WTC11 (cell line): ENCODE measurements at regions not wholly inside any gene's neighbourhood (a gene's known extent, or its start where the extent isn't known, plus 50 kb on each side); places are given as distances from the start of the nearest gene placed in this dataset.

ENCODE experiments used
- ATAC-seq: fragments of 200-7000 bp; cut with Tn5 transposase; 2 replicates; pipeline ENCODE4 v1.10.0; 2021; ENCODE audit warnings: mild to moderate bottlenecking, moderate library complexity
- CTCF ChIA-PET: fragments of 300-600 bp; sonication (Branson Sonifier 250); formaldehyde crosslinking; loops from one replicate; lab custom pipeline; 2021; ENCODE audit warnings: antibody characterized with exemption; lab: Charles Lee
- POLR2A ChIA-PET: fragments of 350-600 bp; sonication (Branson Sonifier 250); formaldehyde crosslinking; loops from one replicate; lab custom pipeline; 2021; ENCODE audit warnings: antibody characterized with exemption; lab: Charles Lee
- DNase-seq: peaks from one replicate; pipeline ENCODE4 v3.0.0; 2021; ENCODE audit warnings: low spot score
- H3K27ac Mint-ChIP-seq: 2 replicates; pipeline ENCODE4 v1.8.0; 2021; ENCODE audit warnings: mixed read lengths
- H3K27me3 Mint-ChIP-seq: 2 replicates; pipeline ENCODE4 v1.8.0; 2021; ENCODE audit warnings: low read depth, mild to moderate bottlenecking, moderate library complexity, mixed read lengths
- H3K36me3 Mint-ChIP-seq: 2 replicates; pipeline ENCODE4 v1.8.0; 2021; ENCODE audit warnings: mixed read lengths
- H3K4me1 Mint-ChIP-seq: 2 replicates; pipeline ENCODE4 v1.8.0; 2022; ENCODE audit warnings: mixed read lengths
- H3K4me3 Mint-ChIP-seq: 2 replicates; pipeline ENCODE4 v1.8.0; 2021; ENCODE audit warnings: mild to moderate bottlenecking, moderate library complexity, mixed read lengths
- H3K9me3 Mint-ChIP-seq: 2 replicates; pipeline ENCODE4 v1.8.0; 2021; ENCODE audit warnings: mixed read lengths
- ATF1 ChIP-seq: sonication (generic); formaldehyde crosslinking; IDR thresholded peaks from 2 replicates; pipeline ENCODE4 v1.8.1; 2023; ENCODE audit warnings: mild to moderate bottlenecking, moderate library complexity, missing genetic modification reagents
- CREM ChIP-seq: sonication (generic); formaldehyde crosslinking; IDR thresholded peaks from 2 replicates; pipeline ENCODE4 v1.8.1; 2022; ENCODE audit warnings: mild to moderate bottlenecking, missing genetic modification reagents, moderate library complexity
- ELF4 ChIP-seq: sonication (generic); formaldehyde crosslinking; IDR thresholded peaks from 2 replicates; pipeline ENCODE4 v1.8.1; 2022; ENCODE audit warnings: low read depth, mild to moderate bottlenecking, moderate library complexity, missing genetic modification reagents
- FOXK1 ChIP-seq: sonication (generic); formaldehyde crosslinking; IDR thresholded peaks from 2 replicates; pipeline ENCODE4 v1.8.0; 2022; ENCODE audit warnings: mild to moderate bottlenecking, moderate library complexity, missing genetic modification reagents
- HMGA2 ChIP-seq: fragments of 250-450 bp; sonication (Bioruptor Pico); IDR thresholded peaks from 2 replicates; pipeline ENCODE4 v1.4.0; 2021; ENCODE audit warnings: mild to moderate bottlenecking, moderate library complexity
- IRF2 ChIP-seq: sonication (generic); formaldehyde crosslinking; IDR thresholded peaks from 2 replicates; pipeline ENCODE4 v1.8.0; 2022; ENCODE audit warnings: low read depth, missing genetic modification reagents, borderline replicate concordance
- NFYB ChIP-seq: sonication (generic); formaldehyde crosslinking; conservative IDR thresholded peaks from 2 replicates; pipeline ENCODE4 v1.8.0; 2022; ENCODE audit warnings: low read depth, missing genetic modification reagents
- PRDM15 ChIP-seq: sonication (generic); formaldehyde crosslinking; IDR thresholded peaks from 2 replicates; pipeline ENCODE4 v1.8.0; 2022; ENCODE audit warnings: missing genetic modification reagents
- RELA ChIP-seq: sonication (generic); formaldehyde crosslinking; IDR thresholded peaks from 2 replicates; pipeline ENCODE4 v1.8.1; 2022; ENCODE audit warnings: missing genetic modification reagents, mild to moderate bottlenecking, borderline replicate concordance
- SMAD4 ChIP-seq: sonication (generic); formaldehyde crosslinking; IDR thresholded peaks from 2 replicates; pipeline ENCODE4 v1.8.0; 2022; ENCODE audit warnings: mild to moderate bottlenecking, missing genetic modification reagents
- TP53 ChIP-seq: sonication (generic); formaldehyde crosslinking; IDR thresholded peaks from 2 replicates; pipeline ENCODE4 v1.8.1; 2023; ENCODE audit warnings: mild to moderate bottlenecking, missing genetic modification reagents
- ZNF219 ChIP-seq: sonication (generic); formaldehyde crosslinking; IDR thresholded peaks from 2 replicates; pipeline ENCODE4 v1.8.0; 2023; ENCODE audit warnings: missing genetic modification reagents, mild to moderate bottlenecking, borderline replicate concordance
- ZNF232 ChIP-seq: sonication (generic); formaldehyde crosslinking; IDR thresholded peaks from 2 replicates; pipeline ENCODE4 v1.8.0; 2022; ENCODE audit warnings: mild to moderate bottlenecking, missing genetic modification reagents
- TF ChIP-seq, protein P1 (sequence below): fragments of 250-450 bp; sonication (Bioruptor Pico); IDR thresholded peaks from 2 replicates; pipeline ENCODE4 v1.9.0; 2021; ENCODE audit warnings: mild to moderate bottlenecking, borderline replicate concordance
- TF ChIP-seq, protein P2 (sequence below): sonication (generic); formaldehyde crosslinking; IDR thresholded peaks from 2 replicates; pipeline ENCODE4 v1.8.1; 2022; ENCODE audit warnings: mild to moderate bottlenecking, missing genetic modification reagents, moderate library complexity, borderline replicate concordance
- TF ChIP-seq, protein P3 (sequence below): sonication (generic); formaldehyde crosslinking; conservative IDR thresholded peaks from 2 replicates; pipeline ENCODE4 v1.8.1; 2023; ENCODE audit warnings: mild to moderate bottlenecking, low read depth, missing genetic modification reagents, moderate library complexity
- TF ChIP-seq, protein P4 (sequence below): sonication (generic); formaldehyde crosslinking; IDR thresholded peaks from 2 replicates; pipeline ENCODE4 v1.8.1; 2023; ENCODE audit warnings: mild to moderate bottlenecking, missing genetic modification reagents, moderate library complexity
- TF ChIP-seq, protein P5 (sequence below): sonication (generic); formaldehyde crosslinking; IDR thresholded peaks from 2 replicates; pipeline ENCODE4 v1.8.1; 2023; ENCODE audit warnings: mild to moderate bottlenecking, missing genetic modification reagents
- TF ChIP-seq, protein P6 (sequence below): fragments of 250-450 bp; sonication (Bioruptor Pico); IDR thresholded peaks from 2 replicates; pipeline ENCODE4 v1.9.0; 2021; ENCODE audit warnings: mild to moderate bottlenecking

- TF ChIP-seq, protein P1, sequence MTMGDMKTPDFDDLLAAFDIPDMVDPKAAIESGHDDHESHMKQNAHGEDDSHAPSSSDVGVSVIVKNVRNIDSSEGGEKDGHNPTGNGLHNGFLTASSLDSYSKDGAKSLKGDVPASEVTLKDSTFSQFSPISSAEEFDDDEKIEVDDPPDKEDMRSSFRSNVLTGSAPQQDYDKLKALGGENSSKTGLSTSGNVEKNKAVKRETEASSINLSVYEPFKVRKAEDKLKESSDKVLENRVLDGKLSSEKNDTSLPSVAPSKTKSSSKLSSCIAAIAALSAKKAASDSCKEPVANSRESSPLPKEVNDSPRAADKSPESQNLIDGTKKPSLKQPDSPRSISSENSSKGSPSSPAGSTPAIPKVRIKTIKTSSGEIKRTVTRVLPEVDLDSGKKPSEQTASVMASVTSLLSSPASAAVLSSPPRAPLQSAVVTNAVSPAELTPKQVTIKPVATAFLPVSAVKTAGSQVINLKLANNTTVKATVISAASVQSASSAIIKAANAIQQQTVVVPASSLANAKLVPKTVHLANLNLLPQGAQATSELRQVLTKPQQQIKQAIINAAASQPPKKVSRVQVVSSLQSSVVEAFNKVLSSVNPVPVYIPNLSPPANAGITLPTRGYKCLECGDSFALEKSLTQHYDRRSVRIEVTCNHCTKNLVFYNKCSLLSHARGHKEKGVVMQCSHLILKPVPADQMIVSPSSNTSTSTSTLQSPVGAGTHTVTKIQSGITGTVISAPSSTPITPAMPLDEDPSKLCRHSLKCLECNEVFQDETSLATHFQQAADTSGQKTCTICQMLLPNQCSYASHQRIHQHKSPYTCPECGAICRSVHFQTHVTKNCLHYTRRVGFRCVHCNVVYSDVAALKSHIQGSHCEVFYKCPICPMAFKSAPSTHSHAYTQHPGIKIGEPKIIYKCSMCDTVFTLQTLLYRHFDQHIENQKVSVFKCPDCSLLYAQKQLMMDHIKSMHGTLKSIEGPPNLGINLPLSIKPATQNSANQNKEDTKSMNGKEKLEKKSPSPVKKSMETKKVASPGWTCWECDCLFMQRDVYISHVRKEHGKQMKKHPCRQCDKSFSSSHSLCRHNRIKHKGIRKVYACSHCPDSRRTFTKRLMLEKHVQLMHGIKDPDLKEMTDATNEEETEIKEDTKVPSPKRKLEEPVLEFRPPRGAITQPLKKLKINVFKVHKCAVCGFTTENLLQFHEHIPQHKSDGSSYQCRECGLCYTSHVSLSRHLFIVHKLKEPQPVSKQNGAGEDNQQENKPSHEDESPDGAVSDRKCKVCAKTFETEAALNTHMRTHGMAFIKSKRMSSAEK: no peak
- TF ChIP-seq, protein P2, sequence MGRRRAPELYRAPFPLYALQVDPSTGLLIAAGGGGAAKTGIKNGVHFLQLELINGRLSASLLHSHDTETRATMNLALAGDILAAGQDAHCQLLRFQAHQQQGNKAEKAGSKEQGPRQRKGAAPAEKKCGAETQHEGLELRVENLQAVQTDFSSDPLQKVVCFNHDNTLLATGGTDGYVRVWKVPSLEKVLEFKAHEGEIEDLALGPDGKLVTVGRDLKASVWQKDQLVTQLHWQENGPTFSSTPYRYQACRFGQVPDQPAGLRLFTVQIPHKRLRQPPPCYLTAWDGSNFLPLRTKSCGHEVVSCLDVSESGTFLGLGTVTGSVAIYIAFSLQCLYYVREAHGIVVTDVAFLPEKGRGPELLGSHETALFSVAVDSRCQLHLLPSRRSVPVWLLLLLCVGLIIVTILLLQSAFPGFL (CRISPR knock-in tag): no peak
- TF ChIP-seq ZNF219 (CRISPR knock-in tag): no peak
Observed at GRCh38 chr7:125648543-125648942, 718.9 kb upstream of the POT1 start (continued).

DNA sequence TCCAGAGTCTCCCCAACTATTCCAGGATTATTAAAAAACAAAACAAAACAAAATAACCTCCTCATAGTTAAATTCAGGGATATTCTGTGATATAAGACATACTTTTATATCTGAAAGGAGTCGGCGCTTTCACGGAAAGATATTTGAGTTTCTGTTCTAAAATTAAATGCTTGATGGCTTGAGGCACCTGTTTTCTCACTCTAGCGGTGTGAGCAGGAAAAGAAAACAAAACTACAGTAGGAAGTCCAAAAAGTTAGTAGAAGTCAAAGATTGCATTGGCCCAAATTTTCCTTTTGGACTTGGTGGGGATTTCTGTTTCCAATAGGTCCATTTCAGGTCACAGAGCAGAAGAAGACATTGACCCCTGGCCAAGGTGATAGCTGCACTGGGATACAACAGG, 716.1 kb upstream of the POT1 start:
- POLR2A ChIA-PET: no interaction called here
- no peak for TF ChIP-seq ATF1 (CRISPR knock-in tag)
- no peak for TF ChIP-seq NFYB
- TF ChIP-seq FOXK1 (CRISPR knock-in tag): no peak
- TF ChIP-seq CREM (CRISPR knock-in tag): no peak
- TF ChIP-seq HMGA2 (CRISPR knock-in tag): no peak
- no peak for TF ChIP-seq TP53 (CRISPR knock-in tag)
- TF ChIP-seq, all 79 proteins: peak for 0
- H3K27me3 Mint-ChIP-seq: no peaks in the 10 kb centered on the region
- H3K9me3 Mint-ChIP-seq: no peaks in the 10 kb centered on the region
- H3K4me3 Mint-ChIP-seq: no peak overlapping the region
- ATAC-seq (no peak), DNase-seq (no peak)
- peaks cover 11% of the 10 kb centered on the region for H3K4me1 Mint-ChIP-seq
- H3K36me3 Mint-ChIP-seq: no peaks in the 10 kb centered on the region
- no peak overlapping the region for H3K27ac Mint-ChIP-seq
- CTCF ChIA-PET: no interaction called here

GRCh38 chr7:125644109-125644508, 714.5 kb upstream of the POT1 start:
- H3K27me3 Mint-ChIP-seq: no peaks in the 10 kb centered on the region
- no peak overlapping the region for H3K27ac Mint-ChIP-seq
- no peak for DNase-seq
- no peak overlapping the region for H3K4me3 Mint-ChIP-seq
- POLR2A ChIA-PET: no interaction called here
- peaks cover 6% of the 10 kb centered on the region for H3K4me1 Mint-ChIP-seq
- H3K36me3 Mint-ChIP-seq: no peaks in the 10 kb centered on the region
- CTCF ChIA-PET: no interaction called here
- H3K9me3 Mint-ChIP-seq: no peaks in the 10 kb centered on the region
- no peak for ATAC-seq
- TF ChIP-seq IRF2 (no peak), PRDM15 (CRISPR knock-in tag) (no peak), SMAD4 (CRISPR knock-in tag) (no peak), RELA (CRISPR knock-in tag) (no peak), ZNF232 (no peak), ELF4 (CRISPR knock-in tag) (no peak), NFYB (no peak)
- TF ChIP-seq, protein P3, sequence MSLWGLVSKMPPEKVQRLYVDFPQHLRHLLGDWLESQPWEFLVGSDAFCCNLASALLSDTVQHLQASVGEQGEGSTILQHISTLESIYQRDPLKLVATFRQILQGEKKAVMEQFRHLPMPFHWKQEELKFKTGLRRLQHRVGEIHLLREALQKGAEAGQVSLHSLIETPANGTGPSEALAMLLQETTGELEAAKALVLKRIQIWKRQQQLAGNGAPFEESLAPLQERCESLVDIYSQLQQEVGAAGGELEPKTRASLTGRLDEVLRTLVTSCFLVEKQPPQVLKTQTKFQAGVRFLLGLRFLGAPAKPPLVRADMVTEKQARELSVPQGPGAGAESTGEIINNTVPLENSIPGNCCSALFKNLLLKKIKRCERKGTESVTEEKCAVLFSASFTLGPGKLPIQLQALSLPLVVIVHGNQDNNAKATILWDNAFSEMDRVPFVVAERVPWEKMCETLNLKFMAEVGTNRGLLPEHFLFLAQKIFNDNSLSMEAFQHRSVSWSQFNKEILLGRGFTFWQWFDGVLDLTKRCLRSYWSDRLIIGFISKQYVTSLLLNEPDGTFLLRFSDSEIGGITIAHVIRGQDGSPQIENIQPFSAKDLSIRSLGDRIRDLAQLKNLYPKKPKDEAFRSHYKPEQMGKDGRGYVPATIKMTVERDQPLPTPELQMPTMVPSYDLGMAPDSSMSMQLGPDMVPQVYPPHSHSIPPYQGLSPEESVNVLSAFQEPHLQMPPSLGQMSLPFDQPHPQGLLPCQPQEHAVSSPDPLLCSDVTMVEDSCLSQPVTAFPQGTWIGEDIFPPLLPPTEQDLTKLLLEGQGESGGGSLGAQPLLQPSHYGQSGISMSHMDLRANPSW (CRISPR knock-in tag): no peak
- TF ChIP-seq, protein P4, sequence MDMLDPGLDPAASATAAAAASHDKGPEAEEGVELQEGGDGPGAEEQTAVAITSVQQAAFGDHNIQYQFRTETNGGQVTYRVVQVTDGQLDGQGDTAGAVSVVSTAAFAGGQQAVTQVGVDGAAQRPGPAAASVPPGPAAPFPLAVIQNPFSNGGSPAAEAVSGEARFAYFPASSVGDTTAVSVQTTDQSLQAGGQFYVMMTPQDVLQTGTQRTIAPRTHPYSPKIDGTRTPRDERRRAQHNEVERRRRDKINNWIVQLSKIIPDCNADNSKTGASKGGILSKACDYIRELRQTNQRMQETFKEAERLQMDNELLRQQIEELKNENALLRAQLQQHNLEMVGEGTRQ (CRISPR knock-in tag): no peak
- TF ChIP-seq, protein P5, sequence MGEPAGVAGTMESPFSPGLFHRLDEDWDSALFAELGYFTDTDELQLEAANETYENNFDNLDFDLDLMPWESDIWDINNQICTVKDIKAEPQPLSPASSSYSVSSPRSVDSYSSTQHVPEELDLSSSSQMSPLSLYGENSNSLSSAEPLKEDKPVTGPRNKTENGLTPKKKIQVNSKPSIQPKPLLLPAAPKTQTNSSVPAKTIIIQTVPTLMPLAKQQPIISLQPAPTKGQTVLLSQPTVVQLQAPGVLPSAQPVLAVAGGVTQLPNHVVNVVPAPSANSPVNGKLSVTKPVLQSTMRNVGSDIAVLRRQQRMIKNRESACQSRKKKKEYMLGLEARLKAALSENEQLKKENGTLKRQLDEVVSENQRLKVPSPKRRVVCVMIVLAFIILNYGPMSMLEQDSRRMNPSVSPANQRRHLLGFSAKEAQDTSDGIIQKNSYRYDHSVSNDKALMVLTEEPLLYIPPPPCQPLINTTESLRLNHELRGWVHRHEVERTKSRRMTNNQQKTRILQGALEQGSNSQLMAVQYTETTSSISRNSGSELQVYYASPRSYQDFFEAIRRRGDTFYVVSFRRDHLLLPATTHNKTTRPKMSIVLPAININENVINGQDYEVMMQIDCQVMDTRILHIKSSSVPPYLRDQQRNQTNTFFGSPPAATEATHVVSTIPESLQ: no peak
- TF ChIP-seq, protein P6, sequence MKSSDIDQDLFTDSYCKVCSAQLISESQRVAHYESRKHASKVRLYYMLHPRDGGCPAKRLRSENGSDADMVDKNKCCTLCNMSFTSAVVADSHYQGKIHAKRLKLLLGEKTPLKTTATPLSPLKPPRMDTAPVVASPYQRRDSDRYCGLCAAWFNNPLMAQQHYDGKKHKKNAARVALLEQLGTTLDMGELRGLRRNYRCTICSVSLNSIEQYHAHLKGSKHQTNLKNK (CRISPR knock-in tag): no peak
